Fibroblast of the aortic adventitia (primary cell): ENCODE measurements at regions not wholly inside any gene's neighbourhood (a gene's known extent, or its start where the extent isn't known, plus 50 kb on each side); places are given as distances from the start of the nearest gene placed in this dataset.
"Not testable (repeated sequence)": the region's sequence is repeated elsewhere in the genome, so short reads cannot be mapped to it uniquely, and the experiment has no call there.

Source experiments
- DNase-seq: peaks from one replicate; pipeline ENCODE4 v3.0.0-alpha.2; 2010; ENCODE audit warnings: low read depth
- H3K4me3 ChIP-seq: 2 replicates; pipeline ENCODE4 v1.5.1; 2011; ENCODE audit warnings: low read depth, mild to moderate bottlenecking, control low read depth, low read length, moderate library complexity
- TF ChIP-seq, protein P1 (sequence below): IDR thresholded peaks from 2 replicates; pipeline ENCODE4 v1.5.1; 2011; ENCODE audit warnings: mild to moderate bottlenecking, low read length, control low read depth, inconsistent platforms; ENCODE audit not compliant: insufficient read depth

DNA sequence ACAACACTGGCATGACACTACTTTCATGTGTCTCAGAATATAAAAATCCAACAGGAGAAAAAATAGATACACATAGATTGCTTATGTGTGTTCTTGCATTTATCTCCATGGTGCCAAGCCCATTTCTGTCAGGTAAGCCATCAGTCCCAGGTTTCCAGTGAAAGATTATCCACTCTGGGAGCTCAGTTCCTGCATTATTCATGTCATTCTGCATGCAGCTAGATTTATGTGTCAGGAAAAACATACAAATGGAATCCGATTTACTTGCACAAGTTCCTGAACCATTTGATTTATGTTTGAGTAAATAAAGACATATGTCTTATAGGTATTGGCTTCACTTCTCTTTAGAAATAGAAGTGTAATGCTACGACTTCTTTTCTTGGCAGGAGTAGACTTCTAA lies 569.7 kb downstream of the KCNJ2 start:
- DNase-seq, result no peak
- TF ChIP-seq, protein P1, sequence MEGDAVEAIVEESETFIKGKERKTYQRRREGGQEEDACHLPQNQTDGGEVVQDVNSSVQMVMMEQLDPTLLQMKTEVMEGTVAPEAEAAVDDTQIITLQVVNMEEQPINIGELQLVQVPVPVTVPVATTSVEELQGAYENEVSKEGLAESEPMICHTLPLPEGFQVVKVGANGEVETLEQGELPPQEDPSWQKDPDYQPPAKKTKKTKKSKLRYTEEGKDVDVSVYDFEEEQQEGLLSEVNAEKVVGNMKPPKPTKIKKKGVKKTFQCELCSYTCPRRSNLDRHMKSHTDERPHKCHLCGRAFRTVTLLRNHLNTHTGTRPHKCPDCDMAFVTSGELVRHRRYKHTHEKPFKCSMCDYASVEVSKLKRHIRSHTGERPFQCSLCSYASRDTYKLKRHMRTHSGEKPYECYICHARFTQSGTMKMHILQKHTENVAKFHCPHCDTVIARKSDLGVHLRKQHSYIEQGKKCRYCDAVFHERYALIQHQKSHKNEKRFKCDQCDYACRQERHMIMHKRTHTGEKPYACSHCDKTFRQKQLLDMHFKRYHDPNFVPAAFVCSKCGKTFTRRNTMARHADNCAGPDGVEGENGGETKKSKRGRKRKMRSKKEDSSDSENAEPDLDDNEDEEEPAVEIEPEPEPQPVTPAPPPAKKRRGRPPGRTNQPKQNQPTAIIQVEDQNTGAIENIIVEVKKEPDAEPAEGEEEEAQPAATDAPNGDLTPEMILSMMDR, result no peak
- H3K4me3 ChIP-seq, result no peak overlapping the region

DNA sequence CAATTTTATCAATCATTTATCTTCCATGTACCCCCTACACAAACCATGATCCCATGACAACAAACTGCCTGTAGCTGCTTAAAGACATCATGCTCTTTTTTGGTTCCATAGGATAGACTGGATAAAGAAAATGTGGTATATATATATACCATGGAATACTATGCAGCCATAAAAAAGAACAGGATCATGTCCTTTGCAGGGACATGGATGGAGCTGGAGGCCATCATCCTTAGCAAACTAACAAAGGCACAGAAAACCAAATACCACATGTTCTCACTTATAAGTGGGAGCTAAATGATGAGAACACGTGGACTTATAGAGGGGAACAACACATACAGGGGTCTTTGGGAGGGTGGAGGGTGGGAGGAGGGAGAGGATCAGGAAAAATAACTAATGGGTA lies 577.2 kb downstream of the KCNJ2 start:
- DNase-seq, H3K4me3 ChIP-seq: not testable (repeated sequence)

DNA sequence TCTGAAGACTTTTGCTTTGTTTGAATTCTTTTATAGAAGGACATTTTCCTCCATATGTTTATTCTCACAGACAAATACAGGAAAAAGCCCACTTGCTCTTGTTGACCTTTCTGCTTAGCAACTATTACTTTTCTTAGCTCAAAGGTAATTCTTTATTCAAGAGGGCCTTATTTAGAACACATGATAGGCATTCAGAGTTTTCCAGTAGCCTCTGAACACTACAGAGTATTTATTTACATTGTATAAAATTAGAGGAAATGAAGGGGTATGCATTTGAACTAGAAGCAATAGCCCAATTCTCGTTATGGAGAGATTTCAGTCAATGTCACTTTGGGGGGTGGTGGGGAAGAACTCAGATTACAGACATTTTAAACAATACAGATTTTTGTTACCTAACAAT lies 581.7 kb downstream of the KCNJ2 start:
- TF ChIP-seq, protein P1, result no peak
- no peak overlapping the region for H3K4me3 ChIP-seq
- no peak for DNase-seq

DNA sequence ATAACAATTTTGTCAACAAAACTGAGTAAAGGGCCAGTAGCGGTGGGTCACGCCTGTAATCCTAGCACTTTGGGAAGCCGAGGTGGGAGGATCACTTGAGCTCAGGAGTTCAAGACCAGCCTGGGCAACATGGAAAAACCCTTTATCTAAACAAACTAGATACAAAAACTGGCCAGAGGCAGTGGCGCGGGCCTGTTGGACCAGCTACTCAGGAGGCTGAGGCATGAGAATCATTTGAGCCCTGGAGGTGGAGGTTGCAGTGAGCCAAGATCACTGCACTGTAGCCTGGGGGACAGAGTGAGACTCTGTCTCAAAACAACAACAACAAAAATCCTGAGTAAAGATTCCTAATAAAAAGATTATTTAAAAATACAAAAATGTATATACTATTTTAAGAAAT lies 583.1 kb downstream of the KCNJ2 start:
- not testable (repeated sequence) for DNase-seq, H3K4me3 ChIP-seq

DNA sequence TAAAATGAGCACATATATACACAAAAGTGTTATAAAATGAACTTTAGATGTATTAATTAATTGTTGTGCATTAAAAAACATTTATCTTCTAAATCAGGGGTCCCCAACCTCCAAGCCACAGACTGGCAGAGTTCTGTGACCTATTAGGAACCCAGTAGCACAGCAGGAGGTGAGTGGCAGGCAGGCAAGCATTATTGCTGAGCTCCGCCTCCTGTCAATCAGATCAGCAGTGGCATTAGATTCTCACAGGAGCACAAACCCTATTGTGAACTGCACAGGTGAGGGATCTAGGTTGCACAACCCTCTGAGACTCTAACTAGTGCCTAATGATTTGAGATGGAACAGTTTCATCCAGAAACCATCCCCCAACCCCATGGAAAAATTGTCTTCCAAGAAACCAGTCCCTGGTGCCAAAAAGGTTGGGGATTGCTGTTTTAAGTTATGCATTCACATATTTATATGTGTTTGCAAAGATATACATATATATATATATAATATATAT lies 583.7 kb downstream of the KCNJ2 start:
- TF ChIP-seq, protein P1, result no peak
- H3K4me3 ChIP-seq, result no peak overlapping the region
- DNase-seq, result no peak

DNA sequence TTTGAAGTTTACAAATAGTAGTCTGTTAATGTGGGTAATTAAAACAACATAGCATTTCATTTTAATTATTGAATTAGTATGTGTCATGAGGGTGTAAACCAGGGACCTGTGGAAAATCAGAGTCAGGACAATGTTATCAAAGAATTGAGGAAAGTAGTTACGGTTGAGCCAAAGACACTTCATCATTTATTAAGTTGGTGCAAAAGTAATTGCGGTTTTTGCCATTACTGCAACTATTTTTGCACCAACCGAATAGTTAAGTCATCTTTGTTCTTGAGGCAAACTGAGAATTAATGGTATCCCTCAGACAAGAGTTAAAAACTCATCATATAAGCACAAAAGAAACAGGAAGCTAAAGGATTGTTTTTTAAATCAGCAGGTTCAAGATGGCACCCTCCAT lies 593.7 kb downstream of the KCNJ2 start:
- TF ChIP-seq, protein P1, result no peak
- no peak overlapping the region for H3K4me3 ChIP-seq
- no peak for DNase-seq

DNA sequence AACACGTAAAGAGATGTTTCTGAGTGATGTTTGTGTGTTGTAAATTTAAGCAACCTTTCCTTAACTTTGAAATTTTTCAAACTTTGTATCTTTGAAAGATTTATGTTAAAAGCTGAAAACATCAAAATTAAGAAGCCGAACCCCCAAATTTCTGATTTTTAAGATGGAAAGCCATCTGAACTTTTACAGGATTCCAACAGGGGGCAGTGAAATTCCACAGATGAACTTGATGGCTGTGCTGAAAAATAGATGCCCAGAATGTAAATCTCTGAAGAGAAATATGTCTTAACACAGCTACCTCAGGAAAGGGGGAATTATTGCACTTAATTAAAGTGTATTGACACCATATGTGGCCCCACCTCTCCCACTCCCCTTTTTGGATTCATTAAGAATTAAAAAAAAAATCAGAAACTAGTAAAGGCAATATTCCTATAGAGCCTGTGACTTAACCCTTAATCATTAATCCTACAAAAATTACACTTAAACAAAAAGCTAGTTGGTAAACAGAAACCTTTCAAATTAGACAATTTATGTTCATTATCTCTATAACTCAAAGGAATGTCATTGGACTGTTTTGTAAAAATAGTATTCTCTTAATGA lies 597.9 kb downstream of the KCNJ2 start:
- TF ChIP-seq, protein P1, result peak; percentile 60
- peak; percentile 44 for DNase-seq
- no peak overlapping the region for H3K4me3 ChIP-seq

DNA sequence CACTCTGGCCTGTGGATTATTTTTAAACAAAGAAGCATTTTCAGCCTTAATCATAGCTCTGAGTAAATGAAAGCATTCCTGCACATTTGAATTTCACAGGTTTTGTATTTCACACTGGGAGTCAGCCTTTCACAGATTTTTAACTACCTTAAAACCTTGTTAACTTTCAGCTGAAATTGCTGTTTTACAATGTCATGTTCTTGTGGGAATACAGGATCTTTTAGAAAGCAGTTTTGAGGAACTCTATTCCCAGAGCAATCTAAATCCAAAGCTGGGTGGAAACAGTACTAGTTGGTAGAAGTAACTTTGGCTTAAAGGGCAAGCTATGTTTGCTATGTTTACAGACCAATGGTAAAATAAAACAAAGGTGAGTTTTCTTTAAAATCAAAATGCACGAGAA lies 600.6 kb downstream of the KCNJ2 start:
- H3K4me3 ChIP-seq, result no peak overlapping the region
- TF ChIP-seq, protein P1, result no peak
- no peak for DNase-seq
